K562 (cell line): ENCODE measurements at regions not wholly inside any gene's neighbourhood (a gene's known extent, or its start where the extent isn't known, plus 50 kb on each side); places are given as distances from the start of the nearest gene placed in this dataset.

Experiments
- ATAC-seq: fragments of 200-7000 bp; cut with Tn5 transposase; 3 replicates; pipeline ENCODE4 v1.9.1; 2020; ENCODE audit warnings: moderate library complexity
- BruUV-seq: library from RNA; stranded (reverse); fragments of 400-500 nt; replicated peaks from 2 replicates; lab custom pipeline; 2021; lab: Mats Ljungman, UMichigan
- CTCF ChIA-PET: fragments of 300-600 bp; formaldehyde crosslinking; extraction: SDS; loops from one replicate; lab custom pipeline; 2021; ENCODE audit warnings: low intra/inter-chr PET ratio; lab: Yijun Ruan, JAX
- POLR2A ChIA-PET: fragments of 300-600, 350-650 bp; sonication (Branson Sonifier 250); formaldehyde crosslinking; extraction: SDS; loops from one replicate; lab custom pipeline; 2021; ENCODE audit warnings: antibody characterized with exemption, inconsistent platforms; lab: Yijun Ruan, JAX
- DNase-seq, 4 experiments: peaks; one replicate each; pipeline versions ENCODE4 v3.0.0 to v3.0.0-alpha.2; 2011 to 2018; ENCODE audit warnings: low spot score in 3 of 4, mixed read lengths in 3 of 4; ENCODE audit errors: extremely low read depth in 1 of 4
- FAIRE-seq: peaks from 2 replicates; lab custom pipeline; 2011; peaks lifted over from hg19 to GRCh38; lab: Jason Lieb, UNC
- H2AFZ ChIP-seq: 2 replicates; pipeline ENCODE4 v1.6.0; 2011; ENCODE audit warnings: low read depth, low read length, control low read depth, inconsistent platforms
- H3K27ac ChIP-seq: fragments of 200-600 bp; 3 replicates; pipeline ENCODE4 v1.8.0; 2011; ENCODE audit warnings: low read depth, mild to moderate bottlenecking, control low read depth, inconsistent platforms, low read length, moderate library complexity, mixed read lengths; ENCODE audit errors: extremely low read depth
- H3K27me3 ChIP-seq, 2 experiments: fragments of 300-600 bp in 1 of 2; 2 replicates in 1 of 2; 3 replicates in 1 of 2; pipeline versions ENCODE4 v1.6.0 to v1.8.0; 2011; ENCODE audit warnings: inconsistent platforms in 2 of 2, low read length in 2 of 2, mild to moderate bottlenecking in 1 of 2, mixed read lengths in 1 of 2, moderate library complexity in 1 of 2; ENCODE audit not compliant: control insufficient read depth in 2 of 2, insufficient read depth in 2 of 2
- H3K36me3 ChIP-seq: fragments of 300-600 bp; 3 replicates; pipeline ENCODE4 v1.8.0; 2011; ENCODE audit warnings: mild to moderate bottlenecking, low read length, inconsistent platforms; ENCODE audit not compliant: control insufficient read depth, insufficient read depth
- H3K4me1 ChIP-seq, 2 experiments: fragments of 200-600 bp in 1 of 2; replicated peaks in 1 of 2; 2 replicates in 1 of 2; 3 replicates in 1 of 2; pipeline versions ENCODE4 v1.5.1 to v1.8.0; 2011; ENCODE audit warnings: inconsistent platforms in 2 of 2, low read length in 2 of 2, mild to moderate bottlenecking in 1 of 2, mixed read lengths in 1 of 2, moderate library complexity in 1 of 2; ENCODE audit not compliant: control insufficient read depth in 2 of 2, insufficient read depth in 2 of 2
- H3K4me2 ChIP-seq: 2 replicates; pipeline ENCODE4 v1.6.1; 2011; ENCODE audit warnings: low read length, control low read depth, inconsistent platforms, mixed read lengths; ENCODE audit not compliant: insufficient read depth
- H3K4me3 ChIP-seq: fragments of 200-600 bp; sonication (generic), shearing (Covaris generic); 2 replicates; pipeline ENCODE4 v1.5.1; 2016; ENCODE audit warnings: control low read depth, inconsistent platforms
- H3K79me2 ChIP-seq: fragments of 200-600 bp; 3 replicates; pipeline ENCODE4 v1.8.0; 2011; ENCODE audit warnings: low read length, inconsistent platforms; ENCODE audit not compliant: control insufficient read depth, insufficient read depth
- H3K9ac ChIP-seq, 2 experiments: 2 replicates each; pipeline versions ENCODE4 v1.6.0 to v1.6.1; 2011; ENCODE audit warnings: low read depth in 2 of 2, low read length in 2 of 2, control low read depth in 1 of 2, inconsistent platforms in 1 of 2, mild to moderate bottlenecking in 1 of 2, mixed read lengths in 1 of 2; ENCODE audit not compliant: insufficient read depth in 1 of 2
- H3K9me1 ChIP-seq: one replicate; pipeline ENCODE4 v1.6.0; 2011; ENCODE audit warnings: inconsistent platforms, mild to moderate bottlenecking, low read length, moderate library complexity; ENCODE audit not compliant: control insufficient read depth, insufficient read depth
- H3K9me3 ChIP-seq: replicated peaks from 2 replicates; pipeline ENCODE4 v1.5.1; 2011; ENCODE audit warnings: low read depth, low read length, inconsistent platforms; ENCODE audit not compliant: control insufficient read depth, insufficient read depth
- H4K20me1 ChIP-seq: replicated peaks from 2 replicates; pipeline ENCODE4 v1.6.1; 2011; ENCODE audit warnings: low read length, inconsistent platforms, mixed read lengths; ENCODE audit not compliant: control insufficient read depth, insufficient read depth
- NR4A1 ChIP-seq, 2 experiments: fragments of 250-450 bp in 1 of 2; fragments of 450-650 bp in 1 of 2; sonication (Bioruptor Pico) in 1 of 2; IDR thresholded peaks; 2 replicates each; pipeline versions ENCODE4 v1.4.0 to v1.6.1; 2016 to 2020; ENCODE audit warnings: mild to moderate bottlenecking in 2 of 2, missing compliant biosample characterization in 1 of 2, missing genetic modification characterization in 1 of 2, moderate library complexity in 1 of 2
- RBM25 ChIP-seq: fragments of 200-400 bp; formaldehyde crosslinking; IDR thresholded peaks from 2 replicates; pipeline ENCODE4 v1.6.1; 2018; ENCODE audit warnings: low read length, low read depth, moderate library complexity; ENCODE audit not compliant: severe bottlenecking
- ZFP36 ChIP-seq: fragments of 150-350 bp; IDR thresholded peaks from 2 replicates; pipeline ENCODE4 v1.6.1; 2018; ENCODE audit warnings: low read length, low read depth; ENCODE audit not compliant: partially characterized antibody
- WGBS: fragments of 100-300 bp; shearing (Covaris generic); methylation state at CpG from one replicate; pipeline ENCODE4 v1.1.6; 2016; ENCODE audit warnings: low coverage, mixed read lengths; ENCODE audit not compliant: insufficient coverage; ENCODE audit errors: missing lambda C conversion rate; 5-methylcytosine and 5-hydroxymethylcytosine counted together
- in situ Hi-C: fragments of 300-500 bp; cut with MboI; formaldehyde crosslinking; loops from 4 replicates; pipeline ENCODE4 v1.15.0; 2018; ENCODE audit warnings: inconsistent platforms, mixed read lengths
- intact Hi-C: fragments of 100-400 bp; cut with micrococcal nuclease; formaldehyde crosslinking; loops from 2 replicates; pipeline ENCODE4 v1.14.2; 2022

DNA sequence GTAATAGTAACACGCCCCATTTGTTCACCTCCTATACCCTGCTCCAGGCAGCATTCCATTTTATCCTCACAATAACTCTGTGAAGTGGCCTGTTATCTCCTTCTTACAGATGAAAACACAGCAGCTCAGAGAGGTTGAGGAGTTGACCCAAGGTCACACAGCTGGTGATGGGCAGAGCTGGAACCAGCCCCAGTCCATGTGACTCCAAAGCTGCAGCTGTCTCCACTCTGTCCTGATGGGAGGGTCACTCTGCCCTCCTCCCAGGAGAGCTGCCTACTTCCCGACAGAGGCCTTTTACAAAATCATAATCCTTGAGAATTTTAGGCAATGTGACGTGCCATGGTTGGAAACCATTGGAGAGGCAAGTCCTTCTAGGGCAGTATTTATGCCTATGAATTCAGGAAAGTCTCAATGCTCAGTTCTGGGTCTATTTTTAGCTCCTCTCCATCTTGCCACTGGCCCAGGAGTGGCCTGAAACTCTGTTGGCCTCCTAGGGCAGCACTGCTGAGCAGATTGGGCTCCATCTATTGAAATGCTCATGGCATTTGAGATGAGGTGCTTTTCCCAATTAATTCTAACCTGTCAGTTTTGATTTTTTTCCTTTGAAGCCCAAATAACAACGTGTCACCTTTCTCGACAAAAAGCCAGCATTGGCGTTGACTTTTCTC, 50.1 kb upstream of the KCNK12 start:
- Histone ChIP-seq H3K4me3 (no peak overlapping the region), H2AFZ (no peak overlapping the region), H3K27ac (no peak overlapping the region), H3K4me2 (no peak overlapping the region), H3K36me3 (no peaks in the 10 kb centered on the region), H3K4me1 (no peaks in the 10 kb centered on the region), H3K9me1 (no peaks in the 10 kb centered on the region), H3K9ac (no peak overlapping the region), H3K9me3 (no peaks in the 10 kb centered on the region), H3K79me2 (no peaks in the 10 kb centered on the region), H4K20me1 (peaks cover 5% of the 10 kb centered on the region; the same call in 1 of the 2 replicates), H3K27me3 (peaks cover 11 to 23% of the 10 kb centered on the region in 2 experiments)
- ChIA-PET CTCF (no interaction called here), POLR2A (interaction anchor here (1.5 kb wide), 1 partner anchor 19 kb away, joined by 3 read pairs; no protein-coding TSS in a partner anchor)
- in situ Hi-C loops: no loop called here
- DNase-seq (no peak), FAIRE-seq (no peak), ATAC-seq (no peak)
- intact Hi-C loops: no loop called here
- WGBS: 3% methylated on average over 6 of the region's 6 CpGs
- TF ChIP-seq NR4A1 (CRISPR knock-in tag; IDR thresholded peaks at IDR 0.05) (no peak), NR4A1 (tag; IDR thresholded peaks at IDR 0.05) (no peak), RBM25 (peak; percentile 49), ZFP36 (peak; percentile 72)
- no TSS peak for BruUV-seq
